ENCODE measurements at regions not wholly inside any gene's neighbourhood (a gene's known extent, or its start where the extent isn't known, plus 50 kb on each side); places are given as distances from the start of the nearest gene placed in this dataset.

DNA sequence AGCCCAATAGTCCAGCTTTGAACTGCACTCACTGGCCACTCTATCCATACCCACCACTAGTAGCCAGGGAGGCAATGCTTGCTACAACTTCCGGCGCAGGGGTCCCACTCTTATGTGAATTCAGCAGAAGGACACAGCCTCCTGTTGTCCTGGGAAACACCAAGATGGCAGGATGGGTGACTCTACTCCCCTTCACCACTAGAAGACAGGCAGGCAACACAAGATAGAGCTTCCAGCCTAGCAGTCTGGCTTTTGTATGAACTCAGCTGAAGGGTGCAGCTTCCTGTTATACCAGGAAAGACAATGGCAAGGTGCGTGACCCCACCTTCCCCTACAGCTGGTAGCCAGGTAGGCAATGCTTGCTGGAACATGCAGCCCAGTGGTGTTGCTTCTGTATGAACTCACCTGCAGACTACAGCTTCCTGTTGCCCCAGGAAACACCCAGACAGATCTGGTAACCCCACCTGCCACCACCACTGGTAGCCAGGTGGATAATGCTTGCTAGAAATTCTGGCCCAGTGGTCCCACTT, 205.2 kb upstream of the KIRREL3 start:
- POLR2A ChIA-PET: no interaction called here
- CTCF ChIA-PET: no interaction called here
- TF ChIP-seq, protein P1, sequence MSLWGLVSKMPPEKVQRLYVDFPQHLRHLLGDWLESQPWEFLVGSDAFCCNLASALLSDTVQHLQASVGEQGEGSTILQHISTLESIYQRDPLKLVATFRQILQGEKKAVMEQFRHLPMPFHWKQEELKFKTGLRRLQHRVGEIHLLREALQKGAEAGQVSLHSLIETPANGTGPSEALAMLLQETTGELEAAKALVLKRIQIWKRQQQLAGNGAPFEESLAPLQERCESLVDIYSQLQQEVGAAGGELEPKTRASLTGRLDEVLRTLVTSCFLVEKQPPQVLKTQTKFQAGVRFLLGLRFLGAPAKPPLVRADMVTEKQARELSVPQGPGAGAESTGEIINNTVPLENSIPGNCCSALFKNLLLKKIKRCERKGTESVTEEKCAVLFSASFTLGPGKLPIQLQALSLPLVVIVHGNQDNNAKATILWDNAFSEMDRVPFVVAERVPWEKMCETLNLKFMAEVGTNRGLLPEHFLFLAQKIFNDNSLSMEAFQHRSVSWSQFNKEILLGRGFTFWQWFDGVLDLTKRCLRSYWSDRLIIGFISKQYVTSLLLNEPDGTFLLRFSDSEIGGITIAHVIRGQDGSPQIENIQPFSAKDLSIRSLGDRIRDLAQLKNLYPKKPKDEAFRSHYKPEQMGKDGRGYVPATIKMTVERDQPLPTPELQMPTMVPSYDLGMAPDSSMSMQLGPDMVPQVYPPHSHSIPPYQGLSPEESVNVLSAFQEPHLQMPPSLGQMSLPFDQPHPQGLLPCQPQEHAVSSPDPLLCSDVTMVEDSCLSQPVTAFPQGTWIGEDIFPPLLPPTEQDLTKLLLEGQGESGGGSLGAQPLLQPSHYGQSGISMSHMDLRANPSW (CRISPR knock-in tag; conservative IDR thresholded peaks at IDR 0.05; ENCODE audit: low read depth): no peak
- no peak for TF ChIP-seq ZNF317 (CRISPR knock-in tag; IDR thresholded peaks at IDR 0.05; ENCODE audit: borderline replicate concordance, low read depth)

DNA sequence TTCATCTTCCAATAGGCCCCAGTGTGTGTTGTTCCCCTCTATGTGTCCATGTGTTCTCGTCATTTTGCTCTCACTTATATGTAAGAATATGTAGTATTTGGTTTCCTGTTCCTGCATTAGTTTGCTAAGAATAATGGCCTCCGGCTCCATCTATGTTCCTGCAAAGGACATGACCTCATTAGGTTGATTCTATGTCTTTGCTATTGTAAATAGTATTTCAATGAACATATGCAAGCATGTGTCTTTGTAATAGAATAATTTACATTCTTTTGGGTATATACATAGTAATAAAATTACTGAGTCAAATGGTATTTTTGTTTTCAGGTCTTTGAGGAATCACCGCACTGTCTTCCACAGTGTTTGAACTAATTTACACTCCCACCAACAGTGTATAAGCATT, 202.9 kb upstream of the KIRREL3 start:
- Mint-ChIP-seq H3K4me3 (no peak overlapping the region), H3K27me3 (ENCODE audit: low read depth) (no peaks in the 10 kb centered on the region; the same call in 1 of the 2 replicates), H3K36me3 (peaks cover 22% of the 10 kb centered on the region), H3K9me3 (peaks cover 62% of the 10 kb centered on the region), H3K27ac (no peak overlapping the region), H3K4me1 (no peaks in the 10 kb centered on the region)
- ChIA-PET CTCF (no interaction called here), POLR2A (no interaction called here)
- DNase-seq (ENCODE audit: low spot score) (no peak), ATAC-seq (no peak)
- TF ChIP-seq RORB (CRISPR knock-in tag; IDR thresholded peaks at IDR 0.05) (no peak), ZNF219 (CRISPR knock-in tag; IDR thresholded peaks at IDR 0.05; ENCODE audit: borderline replicate concordance) (no peak)
- TF ChIP-seq, protein P2, sequence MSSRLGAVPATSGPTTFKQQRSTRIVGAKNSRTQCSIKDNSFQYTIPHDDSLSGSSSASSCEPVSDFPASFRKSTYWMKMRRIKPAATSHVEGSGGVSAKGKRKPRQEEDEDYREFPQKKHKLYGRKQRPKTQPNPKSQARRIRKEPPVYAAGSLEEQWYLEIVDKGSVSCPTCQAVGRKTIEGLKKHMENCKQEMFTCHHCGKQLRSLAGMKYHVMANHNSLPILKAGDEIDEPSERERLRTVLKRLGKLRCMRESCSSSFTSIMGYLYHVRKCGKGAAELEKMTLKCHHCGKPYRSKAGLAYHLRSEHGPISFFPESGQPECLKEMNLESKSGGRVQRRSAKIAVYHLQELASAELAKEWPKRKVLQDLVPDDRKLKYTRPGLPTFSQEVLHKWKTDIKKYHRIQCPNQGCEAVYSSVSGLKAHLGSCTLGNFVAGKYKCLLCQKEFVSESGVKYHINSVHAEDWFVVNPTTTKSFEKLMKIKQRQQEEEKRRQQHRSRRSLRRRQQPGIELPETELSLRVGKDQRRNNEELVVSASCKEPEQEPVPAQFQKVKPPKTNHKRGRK (CRISPR knock-in tag; IDR thresholded peaks at IDR 0.05; ENCODE audit: borderline replicate concordance): no peak

More for the DNA sequence above, 205.2 kb upstream of the KIRREL3 start:
- H3K36me3 Mint-ChIP-seq: peaks cover 32% of the 10 kb centered on the region
- H3K27me3 Mint-ChIP-seq (ENCODE audit: low read depth): no peaks in the 10 kb centered on the region; the same call in 1 of the 2 replicates
- peaks cover 74% of the 10 kb centered on the region for H3K9me3 Mint-ChIP-seq
- no peak overlapping the region for H3K4me3 Mint-ChIP-seq
- no peak overlapping the region for H3K27ac Mint-ChIP-seq
- no peak for ATAC-seq
- no peaks in the 10 kb centered on the region for H3K4me1 Mint-ChIP-seq
- no peak for DNase-seq (ENCODE audit: low spot score)

DNA sequence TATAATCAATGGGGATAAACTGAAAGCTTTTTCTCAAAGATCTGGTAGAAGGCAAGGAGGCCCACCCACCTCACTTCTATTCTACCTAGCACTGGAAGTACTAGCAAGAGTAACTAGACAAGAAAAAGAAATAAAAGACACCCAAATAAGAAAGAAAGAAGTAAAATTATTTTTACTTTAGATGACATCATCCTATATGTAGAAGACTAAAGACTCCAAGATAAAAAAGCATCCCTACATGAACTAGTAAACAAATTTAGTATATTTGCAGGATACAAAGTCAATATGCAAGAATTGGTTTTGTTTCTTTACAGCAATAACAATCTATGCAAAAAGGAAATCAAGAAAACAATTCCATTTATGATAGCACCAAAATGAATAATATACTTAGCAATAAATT, 201.5 kb upstream of the KIRREL3 start:
- no peaks in the 10 kb centered on the region for H3K4me1 Mint-ChIP-seq
- ATAC-seq: no peak
- POLR2A ChIA-PET: no interaction called here

DNA sequence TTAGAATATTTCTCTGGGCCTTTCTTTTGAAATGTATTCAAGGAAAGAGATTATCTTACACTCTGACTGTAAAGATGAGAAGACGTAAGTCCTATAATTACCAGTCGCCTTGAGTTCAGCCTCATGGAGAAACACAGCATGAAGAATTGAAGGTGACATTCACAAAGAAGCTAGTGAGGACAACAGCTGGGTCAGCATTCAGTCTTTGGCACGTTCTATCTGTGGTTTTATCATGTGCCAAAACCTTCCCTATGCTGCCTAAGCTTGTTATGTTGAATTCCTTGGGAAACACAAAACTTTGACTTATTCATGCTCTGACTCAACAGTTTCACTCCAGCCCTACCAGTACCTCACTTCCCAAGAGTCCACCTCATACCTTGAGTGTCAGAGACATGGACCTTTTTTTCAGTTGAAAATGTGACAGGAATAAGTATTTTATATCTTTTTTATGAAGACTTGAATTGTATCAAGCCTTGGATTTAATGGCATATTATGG, 198.8 kb upstream of the KIRREL3 start:
- ChIA-PET CTCF (interaction anchor here (1.0 kb wide), 1 partner anchor 147 kb away, joined by 3 read pairs; no protein-coding TSS in a partner anchor), POLR2A (no interaction called here)
- DNase-seq (ENCODE audit: low spot score) (no peak), ATAC-seq (no peak)
- Mint-ChIP-seq H3K4me3 (no peak overlapping the region), H3K9me3 (peaks cover 38% of the 10 kb centered on the region), H3K27me3 (ENCODE audit: low read depth) (no peaks in the 10 kb centered on the region), H3K27ac (no peak overlapping the region), H3K4me1 (0 out of 2 replicates have a peak, but pooled peaks cover 3% of the 10 kb centered on the region), H3K36me3 (peaks cover 8% of the 10 kb centered on the region; the same call in 1 of the 2 replicates)
- TF ChIP-seq, protein P3, sequence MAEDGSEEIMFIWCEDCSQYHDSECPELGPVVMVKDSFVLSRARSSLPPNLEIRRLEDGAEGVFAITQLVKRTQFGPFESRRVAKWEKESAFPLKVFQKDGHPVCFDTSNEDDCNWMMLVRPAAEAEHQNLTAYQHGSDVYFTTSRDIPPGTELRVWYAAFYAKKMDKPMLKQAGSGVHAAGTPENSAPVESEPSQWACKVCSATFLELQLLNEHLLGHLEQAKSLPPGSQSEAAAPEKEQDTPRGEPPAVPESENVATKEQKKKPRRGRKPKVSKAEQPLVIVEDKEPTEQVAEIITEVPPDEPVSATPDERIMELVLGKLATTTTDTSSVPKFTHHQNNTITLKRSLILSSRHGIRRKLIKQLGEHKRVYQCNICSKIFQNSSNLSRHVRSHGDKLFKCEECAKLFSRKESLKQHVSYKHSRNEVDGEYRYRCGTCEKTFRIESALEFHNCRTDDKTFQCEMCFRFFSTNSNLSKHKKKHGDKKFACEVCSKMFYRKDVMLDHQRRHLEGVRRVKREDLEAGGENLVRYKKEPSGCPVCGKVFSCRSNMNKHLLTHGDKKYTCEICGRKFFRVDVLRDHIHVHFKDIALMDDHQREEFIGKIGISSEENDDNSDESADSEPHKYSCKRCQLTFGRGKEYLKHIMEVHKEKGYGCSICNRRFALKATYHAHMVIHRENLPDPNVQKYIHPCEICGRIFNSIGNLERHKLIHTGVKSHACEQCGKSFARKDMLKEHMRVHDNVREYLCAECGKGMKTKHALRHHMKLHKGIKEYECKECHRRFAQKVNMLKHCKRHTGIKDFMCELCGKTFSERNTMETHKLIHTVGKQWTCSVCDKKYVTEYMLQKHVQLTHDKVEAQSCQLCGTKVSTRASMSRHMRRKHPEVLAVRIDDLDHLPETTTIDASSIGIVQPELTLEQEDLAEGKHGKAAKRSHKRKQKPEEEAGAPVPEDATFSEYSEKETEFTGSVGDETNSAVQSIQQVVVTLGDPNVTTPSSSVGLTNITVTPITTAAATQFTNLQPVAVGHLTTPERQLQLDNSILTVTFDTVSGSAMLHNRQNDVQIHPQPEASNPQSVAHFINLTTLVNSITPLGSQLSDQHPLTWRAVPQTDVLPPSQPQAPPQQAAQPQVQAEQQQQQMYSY (CRISPR knock-in tag; IDR thresholded peaks at IDR 0.05): no peak
- TF ChIP-seq, protein P4, sequence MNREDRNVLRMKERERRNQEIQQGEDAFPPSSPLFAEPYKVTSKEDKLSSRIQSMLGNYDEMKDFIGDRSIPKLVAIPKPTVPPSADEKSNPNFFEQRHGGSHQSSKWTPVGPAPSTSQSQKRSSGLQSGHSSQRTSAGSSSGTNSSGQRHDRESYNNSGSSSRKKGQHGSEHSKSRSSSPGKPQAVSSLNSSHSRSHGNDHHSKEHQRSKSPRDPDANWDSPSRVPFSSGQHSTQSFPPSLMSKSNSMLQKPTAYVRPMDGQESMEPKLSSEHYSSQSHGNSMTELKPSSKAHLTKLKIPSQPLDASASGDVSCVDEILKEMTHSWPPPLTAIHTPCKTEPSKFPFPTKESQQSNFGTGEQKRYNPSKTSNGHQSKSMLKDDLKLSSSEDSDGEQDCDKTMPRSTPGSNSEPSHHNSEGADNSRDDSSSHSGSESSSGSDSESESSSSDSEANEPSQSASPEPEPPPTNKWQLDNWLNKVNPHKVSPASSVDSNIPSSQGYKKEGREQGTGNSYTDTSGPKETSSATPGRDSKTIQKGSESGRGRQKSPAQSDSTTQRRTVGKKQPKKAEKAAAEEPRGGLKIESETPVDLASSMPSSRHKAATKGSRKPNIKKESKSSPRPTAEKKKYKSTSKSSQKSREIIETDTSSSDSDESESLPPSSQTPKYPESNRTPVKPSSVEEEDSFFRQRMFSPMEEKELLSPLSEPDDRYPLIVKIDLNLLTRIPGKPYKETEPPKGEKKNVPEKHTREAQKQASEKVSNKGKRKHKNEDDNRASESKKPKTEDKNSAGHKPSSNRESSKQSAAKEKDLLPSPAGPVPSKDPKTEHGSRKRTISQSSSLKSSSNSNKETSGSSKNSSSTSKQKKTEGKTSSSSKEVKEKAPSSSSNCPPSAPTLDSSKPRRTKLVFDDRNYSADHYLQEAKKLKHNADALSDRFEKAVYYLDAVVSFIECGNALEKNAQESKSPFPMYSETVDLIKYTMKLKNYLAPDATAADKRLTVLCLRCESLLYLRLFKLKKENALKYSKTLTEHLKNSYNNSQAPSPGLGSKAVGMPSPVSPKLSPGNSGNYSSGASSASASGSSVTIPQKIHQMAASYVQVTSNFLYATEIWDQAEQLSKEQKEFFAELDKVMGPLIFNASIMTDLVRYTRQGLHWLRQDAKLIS (CRISPR knock-in tag; IDR thresholded peaks at IDR 0.05; ENCODE audit: borderline replicate concordance): no peak
- TF ChIP-seq FOXJ3 (CRISPR knock-in tag; IDR thresholded peaks at IDR 0.05; ENCODE audit: borderline replicate concordance) (no peak), ATF1 (CRISPR knock-in tag; IDR thresholded peaks at IDR 0.05) (no peak), NR2C2 (CRISPR knock-in tag; IDR thresholded peaks at IDR 0.05) (no peak), TCF7 (CRISPR knock-in tag; IDR thresholded peaks at IDR 0.05; ENCODE audit: low read depth) (no peak)
- TF ChIP-seq, protein P5, sequence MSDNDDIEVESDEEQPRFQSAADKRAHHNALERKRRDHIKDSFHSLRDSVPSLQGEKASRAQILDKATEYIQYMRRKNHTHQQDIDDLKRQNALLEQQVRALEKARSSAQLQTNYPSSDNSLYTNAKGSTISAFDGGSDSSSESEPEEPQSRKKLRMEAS (CRISPR knock-in tag; IDR thresholded peaks at IDR 0.05): no peak
- TF ChIP-seq, protein P6, sequence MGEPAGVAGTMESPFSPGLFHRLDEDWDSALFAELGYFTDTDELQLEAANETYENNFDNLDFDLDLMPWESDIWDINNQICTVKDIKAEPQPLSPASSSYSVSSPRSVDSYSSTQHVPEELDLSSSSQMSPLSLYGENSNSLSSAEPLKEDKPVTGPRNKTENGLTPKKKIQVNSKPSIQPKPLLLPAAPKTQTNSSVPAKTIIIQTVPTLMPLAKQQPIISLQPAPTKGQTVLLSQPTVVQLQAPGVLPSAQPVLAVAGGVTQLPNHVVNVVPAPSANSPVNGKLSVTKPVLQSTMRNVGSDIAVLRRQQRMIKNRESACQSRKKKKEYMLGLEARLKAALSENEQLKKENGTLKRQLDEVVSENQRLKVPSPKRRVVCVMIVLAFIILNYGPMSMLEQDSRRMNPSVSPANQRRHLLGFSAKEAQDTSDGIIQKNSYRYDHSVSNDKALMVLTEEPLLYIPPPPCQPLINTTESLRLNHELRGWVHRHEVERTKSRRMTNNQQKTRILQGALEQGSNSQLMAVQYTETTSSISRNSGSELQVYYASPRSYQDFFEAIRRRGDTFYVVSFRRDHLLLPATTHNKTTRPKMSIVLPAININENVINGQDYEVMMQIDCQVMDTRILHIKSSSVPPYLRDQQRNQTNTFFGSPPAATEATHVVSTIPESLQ (CRISPR knock-in tag; IDR thresholded peaks at IDR 0.05): no peak

More for the DNA sequence above, 201.5 kb upstream of the KIRREL3 start:
- Mint-ChIP-seq H3K4me3 (no peak overlapping the region), H3K36me3 (peaks cover 10% of the 10 kb centered on the region), H3K27me3 (ENCODE audit: low read depth) (no peaks in the 10 kb centered on the region; the same call in 1 of the 2 replicates), H3K9me3 (peaks cover 48% of the 10 kb centered on the region), H3K27ac (no peak overlapping the region)
- TF ChIP-seq NR1H2 (CRISPR knock-in tag; IDR thresholded peaks at IDR 0.05): no peak
- no peak for TF ChIP-seq GABPB1 (CRISPR knock-in tag; IDR thresholded peaks at IDR 0.05)
- no peak for DNase-seq (ENCODE audit: low spot score)
- CTCF ChIA-PET: no interaction called here

Data from WTC11 (cell line).